ENCODE measurements at regions not wholly inside any gene's neighbourhood (a gene's known extent, or its start where the extent isn't known, plus 50 kb on each side); places are given as distances from the start of the nearest gene placed in this dataset.

GRCh38 chr2:190791347-190791975 is 89.2 kb upstream of the GLS start:
- TF ChIP-seq, protein P1, sequence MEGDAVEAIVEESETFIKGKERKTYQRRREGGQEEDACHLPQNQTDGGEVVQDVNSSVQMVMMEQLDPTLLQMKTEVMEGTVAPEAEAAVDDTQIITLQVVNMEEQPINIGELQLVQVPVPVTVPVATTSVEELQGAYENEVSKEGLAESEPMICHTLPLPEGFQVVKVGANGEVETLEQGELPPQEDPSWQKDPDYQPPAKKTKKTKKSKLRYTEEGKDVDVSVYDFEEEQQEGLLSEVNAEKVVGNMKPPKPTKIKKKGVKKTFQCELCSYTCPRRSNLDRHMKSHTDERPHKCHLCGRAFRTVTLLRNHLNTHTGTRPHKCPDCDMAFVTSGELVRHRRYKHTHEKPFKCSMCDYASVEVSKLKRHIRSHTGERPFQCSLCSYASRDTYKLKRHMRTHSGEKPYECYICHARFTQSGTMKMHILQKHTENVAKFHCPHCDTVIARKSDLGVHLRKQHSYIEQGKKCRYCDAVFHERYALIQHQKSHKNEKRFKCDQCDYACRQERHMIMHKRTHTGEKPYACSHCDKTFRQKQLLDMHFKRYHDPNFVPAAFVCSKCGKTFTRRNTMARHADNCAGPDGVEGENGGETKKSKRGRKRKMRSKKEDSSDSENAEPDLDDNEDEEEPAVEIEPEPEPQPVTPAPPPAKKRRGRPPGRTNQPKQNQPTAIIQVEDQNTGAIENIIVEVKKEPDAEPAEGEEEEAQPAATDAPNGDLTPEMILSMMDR (IDR thresholded peaks at IDR 0.05): no peak
- TF ChIP-seq POLR2AphosphoS5 (IDR thresholded peaks at IDR 0.05): no peak
- no peak for TF ChIP-seq POLR2A (IDR thresholded peaks at IDR 0.05)

All from suprapubic skin (tissue), 4 donors.